ENCODE measurements at regions not wholly inside any gene's neighbourhood (a gene's known extent, or its start where the extent isn't known, plus 50 kb on each side); places are given as distances from the start of the nearest gene placed in this dataset.
"Not testable (repeated sequence)": the region's sequence is repeated elsewhere in the genome, so short reads cannot be mapped to it uniquely, and the experiment has no call there.

DNA sequence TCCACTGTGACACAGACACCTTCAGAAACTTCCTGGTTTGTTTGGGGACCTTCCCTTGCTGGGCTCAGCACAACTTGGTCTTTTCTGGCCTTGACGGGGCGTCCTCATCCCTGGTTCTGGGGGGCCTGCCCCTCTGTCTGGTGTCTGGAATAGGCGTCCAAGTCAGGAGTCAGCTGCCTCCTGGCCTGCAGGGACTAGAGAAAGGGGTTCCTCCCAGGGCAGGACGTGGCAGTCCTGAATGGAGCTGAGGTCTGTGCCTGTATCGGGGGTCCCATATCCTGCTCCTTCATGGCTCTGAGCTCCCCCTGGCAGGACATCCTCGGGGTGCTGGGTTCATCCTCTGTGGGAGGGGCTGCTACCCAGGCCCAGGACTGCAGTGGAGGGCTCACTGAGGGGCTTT is 384.0 kb downstream of the TMEM121 start:
- Histone ChIP-seq H3K4me1 (no peaks in the 10 kb centered on the region), H3K36me3 (no peaks in the 10 kb centered on the region), H3K27ac (no peak overlapping the region), H3K27me3 (no peaks in the 10 kb centered on the region), H3K9me3 (no peaks in the 10 kb centered on the region), H3K4me3 (replicated peaks in 1 of 3) (no peak overlapping the region)
- TF ChIP-seq, protein P1, sequence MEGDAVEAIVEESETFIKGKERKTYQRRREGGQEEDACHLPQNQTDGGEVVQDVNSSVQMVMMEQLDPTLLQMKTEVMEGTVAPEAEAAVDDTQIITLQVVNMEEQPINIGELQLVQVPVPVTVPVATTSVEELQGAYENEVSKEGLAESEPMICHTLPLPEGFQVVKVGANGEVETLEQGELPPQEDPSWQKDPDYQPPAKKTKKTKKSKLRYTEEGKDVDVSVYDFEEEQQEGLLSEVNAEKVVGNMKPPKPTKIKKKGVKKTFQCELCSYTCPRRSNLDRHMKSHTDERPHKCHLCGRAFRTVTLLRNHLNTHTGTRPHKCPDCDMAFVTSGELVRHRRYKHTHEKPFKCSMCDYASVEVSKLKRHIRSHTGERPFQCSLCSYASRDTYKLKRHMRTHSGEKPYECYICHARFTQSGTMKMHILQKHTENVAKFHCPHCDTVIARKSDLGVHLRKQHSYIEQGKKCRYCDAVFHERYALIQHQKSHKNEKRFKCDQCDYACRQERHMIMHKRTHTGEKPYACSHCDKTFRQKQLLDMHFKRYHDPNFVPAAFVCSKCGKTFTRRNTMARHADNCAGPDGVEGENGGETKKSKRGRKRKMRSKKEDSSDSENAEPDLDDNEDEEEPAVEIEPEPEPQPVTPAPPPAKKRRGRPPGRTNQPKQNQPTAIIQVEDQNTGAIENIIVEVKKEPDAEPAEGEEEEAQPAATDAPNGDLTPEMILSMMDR (IDR thresholded peaks at IDR 0.05), result no peak
- no peak for TF ChIP-seq POLR2A (IDR thresholded peaks at IDR 0.05)
- WGBS, 2 donors, result 75 to 80% methylated on average over 2 to 4 of the region's 6 CpGs
- intact Hi-C loops (cut with DNase I), result no loop called here
- no peak for DNase-seq

DNA sequence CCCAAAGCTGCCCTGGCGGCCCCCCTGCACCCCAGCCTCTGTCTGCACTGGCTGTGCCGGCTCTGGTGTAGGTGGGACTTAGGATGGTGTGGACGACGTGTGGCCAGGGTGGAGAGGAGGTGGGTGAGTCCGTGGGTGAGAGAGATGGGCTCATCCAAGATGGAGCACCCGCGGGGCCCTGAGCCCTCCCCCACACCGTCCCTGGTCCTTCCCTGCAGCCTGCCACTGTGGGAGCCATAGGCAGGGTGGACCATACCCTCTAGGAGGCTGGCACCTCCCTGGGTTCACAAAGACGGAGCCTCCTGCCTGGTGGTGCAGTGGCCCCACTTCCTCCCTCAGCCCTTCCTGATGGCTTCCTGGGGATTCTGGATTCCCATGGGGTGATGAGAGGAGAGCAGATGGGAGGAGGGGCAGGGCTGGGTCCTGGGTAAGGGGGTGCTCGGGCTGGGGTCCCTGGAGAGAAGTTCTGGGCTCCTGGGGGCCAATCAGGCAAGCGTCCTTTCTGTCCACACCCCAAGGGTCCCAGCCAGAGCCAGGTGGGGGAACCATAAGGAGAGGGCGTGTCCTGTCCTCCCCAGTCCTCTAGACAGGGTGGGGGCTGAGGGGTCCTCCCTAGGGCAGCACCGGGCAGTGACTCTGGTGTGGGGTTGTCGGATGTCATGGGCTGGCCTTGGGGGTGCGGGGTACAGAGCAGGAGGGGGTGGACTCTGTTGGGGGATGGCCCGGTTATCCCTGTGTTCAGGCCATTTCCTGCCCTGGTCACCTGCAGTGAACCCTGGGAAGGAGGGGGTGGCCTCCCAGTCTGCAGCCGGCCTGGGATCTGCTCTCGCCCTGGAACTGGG is 384.8 kb downstream of the TMEM121 start:
- TF ChIP-seq, protein P1 (IDR thresholded peaks at IDR 0.05), result no peak
- TF ChIP-seq POLR2A (IDR thresholded peaks at IDR 0.05), result no peak
- intact Hi-C loops (cut with DNase I), result no loop called here
- Histone ChIP-seq H3K36me3 (no peaks in the 10 kb centered on the region), H3K4me3 (replicated peaks in 1 of 3) (no peak overlapping the region), H3K27me3 (no peaks in the 10 kb centered on the region), H3K4me1 (no peaks in the 10 kb centered on the region), H3K9me3 (no peaks in the 10 kb centered on the region), H3K27ac (no peak overlapping the region)
- 75% methylated on average over 17 of the region's 18 CpGs; no CpG with 5 or more reads in 1 of the 2 donors for WGBS, 2 donors
- no peak for DNase-seq

DNA sequence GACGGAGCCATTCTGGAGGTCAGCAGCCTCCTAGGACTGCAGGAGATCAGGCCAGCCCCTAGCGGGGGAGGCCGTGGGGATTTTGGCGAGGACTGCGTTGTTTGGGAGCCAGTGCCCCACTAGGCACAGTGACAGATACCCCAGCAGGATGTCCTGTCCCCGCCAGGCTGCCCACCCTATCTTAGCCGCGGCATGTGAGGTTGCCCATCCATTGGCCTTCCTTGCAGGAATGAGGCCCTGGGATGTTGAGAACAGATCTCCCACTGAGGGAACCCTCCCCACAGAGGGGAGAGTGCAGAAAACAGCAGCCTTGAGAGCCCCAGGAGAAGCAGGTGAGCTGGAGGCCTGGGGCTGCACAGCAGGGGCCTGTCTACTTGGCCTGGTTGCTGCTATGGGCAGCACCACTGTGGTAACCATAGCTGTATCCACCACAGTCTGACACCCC is 385.5 kb downstream of the TMEM121 start:
- DNase-seq; H3K9me3 ChIP-seq; H3K36me3 ChIP-seq; H3K4me3 ChIP-seq (replicated peaks in 1 of 3); H3K27ac ChIP-seq; H3K4me1 ChIP-seq; H3K27me3 ChIP-seq; intact Hi-C loops (cut with DNase I): not testable (repeated sequence)
- WGBS, 2 donors, result 86% methylated on average over 7 of the region's 8 CpGs; no CpG with 5 or more reads in 1 of the 2 donors

DNA sequence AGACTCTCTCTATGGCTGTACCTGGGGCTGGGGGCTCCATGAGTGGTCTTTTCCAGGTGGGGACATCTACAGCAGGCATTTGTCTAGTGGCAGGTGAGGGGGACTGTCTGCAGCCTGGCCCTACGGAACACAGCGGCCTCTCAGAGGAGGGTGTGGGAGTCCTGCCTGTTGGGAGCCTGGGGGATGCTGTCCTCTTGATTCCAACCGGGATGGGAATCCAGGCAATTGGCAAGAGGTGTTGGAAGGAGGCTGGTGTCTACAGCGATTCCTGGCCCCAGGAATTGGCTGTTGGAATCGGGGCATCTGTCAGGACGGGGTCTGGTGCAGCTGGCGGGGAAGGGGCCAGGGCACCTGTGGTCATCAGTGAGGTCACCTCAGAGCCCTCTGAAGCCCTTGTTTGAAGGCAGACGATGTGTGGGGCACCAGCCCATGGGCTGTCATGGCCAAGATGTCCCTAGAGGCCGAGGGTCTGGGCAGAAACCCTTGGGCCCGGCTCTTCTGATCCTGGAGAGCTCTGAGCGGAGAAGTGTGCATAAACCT is 386.3 kb downstream of the TMEM121 start:
- Histone ChIP-seq H3K27ac (no peak overlapping the region), H3K9me3 (no peaks in the 10 kb centered on the region), H3K27me3 (no peaks in the 10 kb centered on the region), H3K4me3 (replicated peaks in 1 of 3) (no peak overlapping the region), H3K4me1 (no peaks in the 10 kb centered on the region), H3K36me3 (no peaks in the 10 kb centered on the region)
- WGBS, 2 donors, result 70 to 89% methylated on average over 5 to 9 of the region's 11 CpGs
- no peak for DNase-seq
- TF ChIP-seq, protein P1 (IDR thresholded peaks at IDR 0.05), result no peak
- no peak for TF ChIP-seq POLR2A (IDR thresholded peaks at IDR 0.05)
- intact Hi-C loops (cut with DNase I), result no loop called here

DNA sequence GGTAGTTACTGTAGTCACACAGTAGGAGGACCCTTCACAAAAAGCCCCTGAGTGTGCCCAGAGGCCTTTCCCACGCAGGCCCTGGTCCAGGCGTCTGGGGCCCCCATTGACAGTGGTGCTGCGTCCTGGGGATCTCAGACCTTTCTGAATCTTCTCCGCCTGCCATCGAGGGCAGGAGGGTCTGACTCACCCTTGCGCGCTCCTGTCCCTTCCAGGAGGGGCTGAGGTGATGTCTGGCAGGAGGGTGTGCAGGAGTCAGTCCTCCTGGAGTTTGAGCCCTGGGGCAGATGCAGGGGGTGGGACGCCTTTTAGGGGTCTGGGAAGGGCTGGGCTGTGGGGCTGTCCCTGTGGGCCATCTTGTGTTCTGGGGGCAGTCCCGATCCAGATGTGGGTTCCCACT is 386.8 kb downstream of the TMEM121 start:
- Histone ChIP-seq H3K27me3 (no peaks in the 10 kb centered on the region), H3K27ac (no peak overlapping the region)

More for the DNA sequence above, 386.8 kb downstream of the TMEM121 start:
- intact Hi-C loops (cut with DNase I), result no loop called here
- DNase-seq, result no peak
- TF ChIP-seq POLR2A (IDR thresholded peaks at IDR 0.05), result no peak
- TF ChIP-seq, protein P1 (IDR thresholded peaks at IDR 0.05), result no peak
- Histone ChIP-seq H3K9me3 (no peaks in the 10 kb centered on the region), H3K36me3 (no peaks in the 10 kb centered on the region), H3K4me1 (no peaks in the 10 kb centered on the region), H3K4me3 (replicated peaks in 1 of 3) (no peak overlapping the region)
- 76% methylated on average over 9 of the region's 9 CpGs; no CpG with 5 or more reads in 1 of the 2 donors for WGBS, 2 donors
